ENCODE measurements at regions not wholly inside any gene's neighbourhood (a gene's known extent, or its start where the extent isn't known, plus 50 kb on each side); places are given as distances from the start of the nearest gene placed in this dataset.

DNA sequence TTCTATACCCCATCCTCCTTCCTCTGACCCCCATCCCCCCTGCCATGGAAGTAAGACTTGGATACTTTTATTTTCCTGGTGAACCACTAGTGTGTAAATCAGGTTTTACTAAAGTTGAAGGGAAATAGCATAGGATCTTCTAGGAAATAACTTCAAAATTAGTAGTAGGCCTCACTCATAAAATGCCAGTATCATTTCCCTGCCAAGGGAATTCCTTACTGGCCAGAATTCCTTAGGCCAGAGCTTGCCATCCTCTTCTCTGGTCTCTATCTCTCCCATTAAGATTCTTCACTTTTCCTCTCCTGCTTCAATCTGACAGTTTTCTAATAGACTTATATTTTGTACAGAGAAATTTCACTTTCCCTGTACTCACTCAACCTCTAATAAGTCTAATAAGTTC is 322.8 kb upstream of the TANK start:
- no peak for TF ChIP-seq CTCF (conservative IDR thresholded peaks at IDR 0.05; ENCODE audit: low read depth, low read length)
- TF ChIP-seq EZH2 (IDR thresholded peaks at IDR 0.05; ENCODE audit: borderline replicate concordance, low read depth, low read length, poor library complexity, severe bottlenecking) = no peak
